Left ventricle myocardium inferior (tissue), 1 donor: ENCODE measurements at regions not wholly inside any gene's neighbourhood (a gene's known extent, or its start where the extent isn't known, plus 50 kb on each side); places are given as distances from the start of the nearest gene placed in this dataset.
A peak's percentile ranks its signal among the peaks of the same experiment; 100 is the strongest.

Experiments
- DNase-seq: peaks from one replicate; pipeline ENCODE4 v3.0.0-alpha.2; 2020
- H3K27ac ChIP-seq: fragments of 200-600 bp; replicated peaks from 2 replicates; pipeline ENCODE4 v1.8.0; 2021
- H3K27me3 ChIP-seq: fragments of 200-600 bp; 2 replicates; pipeline ENCODE4 v1.8.0; 2021; ENCODE audit warnings: low read depth
- H3K36me3 ChIP-seq: fragments of 200-600 bp; 2 replicates; pipeline ENCODE4 v1.8.0; 2021
- H3K4me1 ChIP-seq: fragments of 200-600 bp; 2 replicates; pipeline ENCODE4 v1.8.0; 2021
- H3K4me3 ChIP-seq: fragments of 200-600 bp; 2 replicates; pipeline ENCODE4 v1.8.0; 2021; ENCODE audit warnings: mild to moderate bottlenecking, moderate library complexity
- H3K9me3 ChIP-seq: fragments of 200-600 bp; replicated peaks from 2 replicates; pipeline ENCODE4 v1.8.0; 2021
- CTCF ChIP-seq: fragments of 200-600 bp; IDR thresholded peaks from 2 replicates; pipeline ENCODE4 v1.8.0; 2021; ENCODE audit warnings: antibody characterized with exemption, mild to moderate bottlenecking, borderline replicate concordance
- intact Hi-C: fragments of 100-400 bp; cut with micrococcal nuclease; formaldehyde crosslinking; loops from one replicate; pipeline ENCODE4 v1.11.0; 2022
- donor health status: DM: no; HTN: yes; CAD: no; lungs with severe emphysema.

GRCh38 chr7:106807474-106807873, 57.6 kb upstream of the PIK3CG start:
- intact Hi-C loops: no loop called here
- TF ChIP-seq CTCF: no peak
- Histone ChIP-seq H3K9me3 (no peaks in the 10 kb centered on the region), H3K27me3 (no peaks in the 10 kb centered on the region), H3K4me3 (no peak overlapping the region), H3K27ac (no peak overlapping the region), H3K4me1 (peaks cover 7% of the 10 kb centered on the region), H3K36me3 (no peaks in the 10 kb centered on the region)
- DNase-seq: no peak

- Histone ChIP-seq H3K27me3 (no peaks in the 10 kb centered on the region), H3K36me3 (no peaks in the 10 kb centered on the region), H3K9me3 (no peaks in the 10 kb centered on the region), H3K4me1 (peaks cover 7% of the 10 kb centered on the region), H3K27ac (no peak overlapping the region), H3K4me3 (no peak overlapping the region)
- TF ChIP-seq CTCF: no peak
- intact Hi-C loops: no loop called here
- DNase-seq: no peak
These were observed 56.0 kb upstream of the PIK3CG start for GRCh38 chr7:106808967-106809635.

- Histone ChIP-seq H3K4me1 (peaks cover 16% of the 10 kb centered on the region), H3K9me3 (no peaks in the 10 kb centered on the region), H3K27me3 (no peaks in the 10 kb centered on the region), H3K27ac (no peak overlapping the region), H3K4me3 (no peak overlapping the region), H3K36me3 (no peaks in the 10 kb centered on the region)
- intact Hi-C loops: no loop called here
- DNase-seq: no peak
- no peak for TF ChIP-seq CTCF
These were observed 53.6 kb upstream of the PIK3CG start for GRCh38 chr7:106811472-106811871.

- intact Hi-C loops: no loop called here
- H3K4me1 ChIP-seq: peaks cover 16% of the 10 kb centered on the region
- peak; percentile 22 for DNase-seq
These were observed 52.9 kb upstream of the PIK3CG start for GRCh38 chr7:106812027-106812643.

GRCh38 chr7:106813705-106814305, 51.3 kb upstream of the PIK3CG start:
- H3K4me1 ChIP-seq: peaks cover 16% of the 10 kb centered on the region
- H3K9me3 ChIP-seq: no peaks in the 10 kb centered on the region
- no peak for TF ChIP-seq CTCF
- no peak overlapping the region for H3K4me3 ChIP-seq
- H3K27me3 ChIP-seq: no peaks in the 10 kb centered on the region
- no peak overlapping the region for H3K27ac ChIP-seq
- no peak for DNase-seq
- no peaks in the 10 kb centered on the region for H3K36me3 ChIP-seq
- intact Hi-C loops: no loop called here

More at GRCh38 chr7:106812027-106812643, 52.9 kb upstream of the PIK3CG start:
- no peak overlapping the region for H3K27ac ChIP-seq
- H3K4me3 ChIP-seq: no peak overlapping the region
- no peaks in the 10 kb centered on the region for H3K36me3 ChIP-seq
- no peaks in the 10 kb centered on the region for H3K9me3 ChIP-seq
- no peaks in the 10 kb centered on the region for H3K27me3 ChIP-seq
- no peak for TF ChIP-seq CTCF
